NCI-H2196 (cell line): ENCODE measurements at regions not wholly inside any gene's neighbourhood (a gene's known extent, or its start where the extent isn't known, plus 50 kb on each side); places are given as distances from the start of the nearest gene placed in this dataset.

Experiments used
- DNase-seq: peaks from one replicate; lab custom pipeline; 2025; ENCODE audit not compliant: unreplicated experiment; lab: John Stamatoyannopoulos, UW

DNA sequence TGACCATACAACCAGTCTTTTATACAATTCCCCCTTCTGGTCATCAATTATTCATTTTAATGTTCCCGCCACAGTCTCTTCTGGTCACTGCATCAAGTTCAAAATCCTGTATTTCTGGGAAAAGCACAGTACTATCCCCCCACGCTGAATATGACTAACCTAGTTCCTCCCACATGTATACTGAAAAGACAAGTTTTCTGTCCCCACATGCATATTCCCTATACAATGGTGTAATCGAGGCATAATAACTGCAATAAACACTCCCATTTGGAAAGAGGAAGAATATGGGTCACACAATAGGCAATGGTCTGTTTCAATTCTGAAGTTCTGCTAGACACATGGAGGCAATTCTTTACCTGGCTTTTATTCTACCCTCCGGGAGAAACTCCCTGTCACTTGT lies 344.9 kb downstream of the EFNA5 start:
- no peak for DNase-seq

- no peak for DNase-seq
Measured at GRCh38 chr5:107324809-107325208, 345.9 kb downstream of the EFNA5 start.

- no peak for DNase-seq
Measured at GRCh38 chr5:107324071-107324470, 346.7 kb downstream of the EFNA5 start.

DNA sequence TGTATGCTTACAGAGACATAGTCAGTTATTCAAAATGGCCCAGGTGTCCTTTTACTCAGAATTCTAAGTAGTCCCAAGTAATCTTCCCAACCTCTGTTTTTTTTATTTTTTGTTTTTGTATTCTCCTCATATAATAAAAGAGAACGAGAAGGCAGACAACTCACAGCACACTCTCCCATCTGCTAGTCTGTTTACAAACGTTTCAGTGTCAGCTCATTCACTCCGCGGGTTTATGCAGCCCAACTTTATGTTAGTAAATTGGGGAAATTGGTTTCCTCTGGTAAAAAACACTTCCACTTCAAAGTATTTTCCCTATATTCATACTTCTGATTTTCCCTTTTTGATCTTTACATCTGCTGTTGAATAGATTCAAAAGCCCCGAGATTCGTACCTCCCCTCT lies 347.2 kb downstream of the EFNA5 start:
- no peak for DNase-seq

GRCh38 chr5:107322936-107323335 lies 347.8 kb downstream of the EFNA5 start:
- no peak for DNase-seq

DNA sequence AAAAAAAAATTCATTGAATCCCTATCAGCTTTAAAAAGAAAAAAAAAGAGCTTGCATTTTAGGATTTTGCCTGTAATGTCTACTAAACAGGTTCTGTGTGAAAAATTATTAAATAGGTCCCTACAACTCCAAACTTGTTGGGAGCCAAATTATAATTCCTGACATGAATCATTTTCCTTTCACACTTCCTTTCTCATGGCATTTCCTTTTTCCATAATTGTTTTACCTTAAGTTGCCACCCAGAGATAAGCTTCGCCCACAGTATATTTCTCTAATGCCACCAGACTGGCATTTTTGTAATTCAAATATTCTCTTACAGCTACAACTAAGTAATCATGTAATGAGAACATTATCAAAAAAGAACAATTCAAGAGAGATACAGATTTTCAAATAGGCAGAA lies 348.8 kb downstream of the EFNA5 start:
- no peak for DNase-seq

GRCh38 chr5:107320846-107321245 lies 349.9 kb downstream of the EFNA5 start:
- DNase-seq = no peak

DNA sequence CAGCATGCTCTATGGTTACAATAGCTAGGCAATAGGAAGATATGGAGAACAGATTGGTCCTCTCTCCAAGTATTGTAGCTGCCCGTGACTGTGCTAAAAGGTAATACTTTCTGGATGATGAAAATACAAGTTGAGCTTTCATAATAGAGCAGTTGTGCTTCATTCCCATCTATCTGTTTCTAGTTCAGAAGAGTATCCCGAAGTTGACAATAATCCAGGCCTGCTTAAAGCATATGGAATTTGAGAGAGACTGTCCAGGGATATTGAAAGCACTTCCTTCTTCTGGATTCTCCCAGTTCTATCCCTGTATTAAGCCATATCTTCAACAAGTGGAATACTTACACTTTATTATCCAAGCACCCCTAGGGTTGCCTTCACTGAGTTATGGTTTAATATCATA lies 350.4 kb downstream of the EFNA5 start:
- DNase-seq = no peak

DNA sequence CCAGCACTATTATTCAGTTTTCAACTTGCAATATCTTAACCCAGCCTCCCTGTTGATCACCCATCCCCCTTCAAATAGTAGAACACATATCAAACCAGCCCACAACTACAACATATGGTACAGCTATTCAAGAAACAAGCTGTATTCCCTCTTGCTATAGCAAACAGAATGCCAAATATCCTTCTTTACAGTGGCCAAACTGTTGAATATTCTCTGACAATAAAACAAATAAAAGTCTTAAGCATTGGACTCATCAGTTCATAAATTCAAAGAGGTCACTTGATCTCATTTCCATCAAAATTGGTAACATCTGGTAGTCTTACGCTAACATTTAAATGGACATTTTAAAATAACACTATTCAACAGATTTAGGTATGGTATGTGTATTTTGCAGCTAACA lies 350.8 kb downstream of the EFNA5 start:
- DNase-seq = no peak

DNA sequence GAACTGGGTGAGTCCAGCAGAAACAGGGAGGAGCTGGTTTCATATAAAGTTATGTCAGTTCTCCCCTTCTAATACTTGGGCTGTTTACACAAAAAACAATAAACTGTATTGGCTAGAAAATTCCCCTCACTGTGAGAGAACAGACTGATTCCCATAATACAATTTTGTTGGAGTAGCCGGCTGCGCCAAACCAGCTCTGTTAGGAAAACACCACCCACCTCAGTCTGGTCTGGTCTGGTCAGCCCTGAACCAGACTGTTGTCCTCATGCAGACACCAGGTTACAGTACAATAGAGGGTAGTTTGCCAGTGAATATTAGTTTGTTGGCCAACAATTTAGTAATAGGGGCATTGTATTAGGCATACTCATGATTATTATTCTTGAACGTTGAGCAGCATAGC lies 356.4 kb downstream of the EFNA5 start:
- DNase-seq = no peak

DNA sequence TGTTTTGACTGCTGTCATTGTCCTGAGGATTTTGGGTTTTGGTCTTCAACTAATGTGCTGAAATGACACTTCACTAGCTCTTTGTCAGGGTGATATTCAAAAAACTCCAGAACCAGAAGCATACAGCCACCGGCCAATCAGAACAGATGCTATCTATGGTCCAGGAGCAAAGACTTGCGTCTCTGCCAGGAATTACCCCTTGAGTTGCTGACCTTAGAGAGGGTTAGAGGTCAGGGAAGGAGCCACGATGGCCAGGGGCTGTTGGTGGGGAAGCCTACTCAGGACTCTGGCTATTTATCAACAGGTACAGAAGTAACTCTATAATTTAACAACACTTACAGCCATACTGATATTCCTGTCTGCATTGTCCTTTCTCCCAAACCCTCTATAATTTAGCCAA lies 356.8 kb downstream of the EFNA5 start:
- DNase-seq = no peak

- DNase-seq = no peak
Measured at GRCh38 chr5:107313098-107313497, 357.6 kb downstream of the EFNA5 start.

DNA sequence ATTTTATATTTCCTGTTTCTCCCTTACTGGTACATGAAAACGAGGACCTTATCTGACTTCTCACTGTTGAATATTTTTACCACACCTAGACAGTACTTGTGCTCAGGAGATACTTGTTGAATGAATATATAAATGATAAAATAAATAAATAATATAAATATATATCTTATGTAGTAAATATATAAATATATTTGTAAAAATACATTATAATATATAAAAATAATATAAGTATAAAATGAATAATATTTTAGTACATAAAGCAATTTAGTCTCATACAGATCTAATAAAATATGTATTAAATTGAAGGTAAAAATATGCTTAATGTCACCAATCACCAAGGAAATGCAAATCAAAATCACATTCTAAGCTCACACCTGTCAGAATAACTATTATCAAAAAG lies 360.6 kb downstream of the EFNA5 start:
- DNase-seq = no peak

- no peak for DNase-seq
Measured at GRCh38 chr5:107306594-107306993, 364.1 kb downstream of the EFNA5 start.

- DNase-seq = no peak
Measured at GRCh38 chr5:107306002-107306401, 364.7 kb downstream of the EFNA5 start.

- no peak for DNase-seq
Measured at GRCh38 chr5:107304684-107305083, 366.1 kb downstream of the EFNA5 start.

GRCh38 chr5:107303171-107303968 lies 367.4 kb downstream of the EFNA5 start:
- no peak for DNase-seq

GRCh38 chr5:107302441-107302840 lies 368.3 kb downstream of the EFNA5 start:
- DNase-seq = no peak

DNA sequence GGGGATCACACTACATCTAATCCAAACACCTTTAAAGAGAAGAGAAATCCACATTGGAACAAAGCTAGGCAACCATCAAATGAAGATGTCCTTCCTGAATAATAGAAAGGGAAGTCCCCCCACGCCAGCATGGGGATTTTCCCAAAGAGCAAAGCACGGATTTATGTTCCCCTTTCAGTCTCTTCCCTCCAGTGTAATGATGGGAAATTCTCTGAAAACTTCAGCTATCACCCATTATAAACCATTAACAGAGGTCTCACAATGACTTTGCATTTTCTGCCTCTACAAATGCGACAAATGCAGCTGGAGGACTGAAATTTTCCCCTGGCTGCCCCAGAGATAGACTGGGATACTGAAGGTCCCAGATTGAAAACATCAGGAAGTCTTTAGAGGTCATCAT lies 368.7 kb downstream of the EFNA5 start:
- DNase-seq = no peak

GRCh38 chr5:107300721-107301327 lies 369.9 kb downstream of the EFNA5 start:
- DNase-seq = no peak

DNA sequence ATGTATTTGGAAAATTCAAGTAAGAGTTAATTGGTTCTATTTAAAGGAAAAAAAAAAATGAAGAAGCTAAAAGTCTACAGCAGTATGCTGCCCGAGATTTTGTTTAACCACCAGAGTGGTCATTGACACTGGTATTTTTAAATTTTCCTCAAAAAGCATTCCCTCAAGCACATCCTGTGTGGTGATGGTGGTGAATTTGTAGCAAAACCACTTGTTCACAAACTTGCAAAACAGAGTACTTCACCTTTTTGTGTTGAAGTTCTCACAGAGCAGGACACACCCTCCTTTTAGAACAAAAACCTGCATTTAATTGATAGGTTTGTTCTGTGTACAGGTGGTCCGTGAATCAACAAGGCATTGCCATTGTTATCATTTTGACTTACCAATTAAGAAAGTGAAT lies 374.2 kb downstream of the EFNA5 start:
- DNase-seq = no peak

DNA sequence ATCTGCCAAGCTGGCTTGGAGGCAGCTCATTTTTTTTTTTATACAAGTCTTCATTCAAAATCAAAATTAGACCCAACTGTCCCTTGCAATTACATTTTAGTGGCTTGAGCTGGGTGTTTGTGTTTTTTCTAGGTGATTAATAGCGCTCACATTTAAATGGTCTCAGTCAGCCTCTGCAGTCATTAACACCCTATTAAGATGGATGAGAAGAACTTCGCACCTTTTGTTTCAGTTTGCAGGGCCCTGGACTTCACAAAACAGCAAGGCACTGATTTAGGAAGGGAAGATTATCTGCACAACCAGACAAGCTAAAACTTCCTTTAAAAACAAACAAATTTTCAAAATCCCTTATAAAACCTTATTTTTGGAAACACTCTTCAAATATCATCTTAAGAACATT lies 374.8 kb downstream of the EFNA5 start:
- DNase-seq = no peak

- DNase-seq = no peak
Measured at GRCh38 chr5:107294669-107295068, 376.1 kb downstream of the EFNA5 start.
